ENCODE measurements at regions not wholly inside any gene's neighbourhood (a gene's known extent, or its start where the extent isn't known, plus 50 kb on each side); places are given as distances from the start of the nearest gene placed in this dataset.

DNA sequence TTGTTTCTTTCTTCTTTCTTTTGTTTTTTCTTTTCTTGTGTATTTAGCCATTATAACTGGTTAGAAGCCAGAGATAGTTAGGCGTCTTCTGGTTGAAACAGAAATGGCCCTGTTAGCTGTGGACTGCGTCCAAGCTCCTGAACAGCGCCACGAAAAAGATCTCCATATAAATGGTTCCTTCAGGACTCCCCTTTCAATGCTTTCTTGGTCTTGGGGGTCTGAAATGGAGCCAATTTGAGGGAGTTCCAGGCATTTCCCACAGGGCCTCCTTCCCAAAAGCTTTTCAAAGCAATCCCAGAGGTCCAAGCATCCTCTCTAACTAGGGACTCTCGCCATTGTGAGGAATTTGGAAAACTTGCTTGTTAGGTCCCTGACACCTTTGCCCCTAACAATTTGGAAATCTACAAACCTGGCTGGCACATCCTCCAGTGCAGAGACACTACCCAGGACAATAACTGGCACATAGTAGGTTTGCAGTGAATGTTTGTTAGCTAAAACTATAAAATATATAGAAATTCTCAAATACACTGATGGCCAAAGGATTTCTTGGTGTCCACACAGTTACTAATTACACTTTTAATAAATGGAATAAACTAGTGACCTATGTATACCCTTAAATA is 80.1 kb downstream of the MYCN start:
- DNase-seq (ENCODE audit: low spot score) = peak; percentile 59

DNA sequence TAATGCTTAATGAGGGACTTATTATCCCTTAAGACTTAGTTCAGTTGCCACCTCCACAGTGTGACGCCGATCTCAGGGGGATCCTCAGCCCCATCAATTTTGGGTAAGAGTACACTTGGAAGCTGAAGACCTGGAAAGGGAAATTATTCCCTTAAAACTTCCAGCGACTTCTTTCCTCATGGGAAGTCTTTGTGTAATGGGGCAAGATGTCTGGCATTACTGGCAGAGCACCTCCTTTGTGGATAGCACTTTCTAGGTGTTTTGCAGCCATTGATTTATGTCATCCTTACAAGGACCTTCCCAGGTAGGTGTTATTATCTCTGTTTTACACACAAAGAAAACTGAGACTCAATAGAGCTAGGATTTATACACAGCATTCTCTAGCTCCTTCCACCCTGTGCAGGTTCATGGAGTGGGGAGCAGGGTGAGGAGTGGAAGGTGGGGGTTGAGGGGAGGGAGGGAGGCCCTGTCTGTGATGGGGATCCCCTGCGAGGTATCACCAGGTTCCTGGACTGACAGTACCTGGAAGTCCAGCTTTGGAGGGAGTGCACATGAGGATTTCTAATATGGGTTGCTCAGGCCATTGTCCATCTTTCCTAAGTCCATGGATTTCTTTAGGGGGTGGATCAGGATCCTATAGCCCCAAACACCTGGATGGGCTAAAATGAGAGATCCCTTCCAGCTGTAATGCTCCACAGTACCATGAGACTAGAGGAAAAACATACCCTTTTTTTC is 79.4 kb downstream of the MYCN start:
- DNase-seq (ENCODE audit: low spot score) = no peak

DNA sequence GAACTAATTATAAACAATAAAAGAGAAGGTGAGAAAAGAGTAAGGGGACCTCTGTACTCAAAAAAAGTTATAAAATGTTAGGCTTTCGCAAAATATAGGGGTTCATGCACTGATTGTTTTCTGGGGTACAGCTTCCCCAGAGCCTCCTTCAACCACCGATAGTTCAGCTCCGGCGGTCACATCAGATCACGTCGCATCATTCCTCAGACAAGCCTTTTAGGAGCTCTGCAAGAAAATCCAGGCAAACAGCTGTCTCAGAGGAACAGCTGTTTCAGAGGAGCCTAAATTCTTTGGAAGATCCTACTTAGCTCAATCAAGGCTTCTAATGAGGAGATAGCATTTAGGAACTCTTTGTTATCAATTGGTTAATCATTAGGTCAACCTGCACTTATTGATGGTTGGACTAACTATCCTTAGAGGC is 78.7 kb downstream of the MYCN start:
- DNase-seq (ENCODE audit: low spot score) = no peak

DNA sequence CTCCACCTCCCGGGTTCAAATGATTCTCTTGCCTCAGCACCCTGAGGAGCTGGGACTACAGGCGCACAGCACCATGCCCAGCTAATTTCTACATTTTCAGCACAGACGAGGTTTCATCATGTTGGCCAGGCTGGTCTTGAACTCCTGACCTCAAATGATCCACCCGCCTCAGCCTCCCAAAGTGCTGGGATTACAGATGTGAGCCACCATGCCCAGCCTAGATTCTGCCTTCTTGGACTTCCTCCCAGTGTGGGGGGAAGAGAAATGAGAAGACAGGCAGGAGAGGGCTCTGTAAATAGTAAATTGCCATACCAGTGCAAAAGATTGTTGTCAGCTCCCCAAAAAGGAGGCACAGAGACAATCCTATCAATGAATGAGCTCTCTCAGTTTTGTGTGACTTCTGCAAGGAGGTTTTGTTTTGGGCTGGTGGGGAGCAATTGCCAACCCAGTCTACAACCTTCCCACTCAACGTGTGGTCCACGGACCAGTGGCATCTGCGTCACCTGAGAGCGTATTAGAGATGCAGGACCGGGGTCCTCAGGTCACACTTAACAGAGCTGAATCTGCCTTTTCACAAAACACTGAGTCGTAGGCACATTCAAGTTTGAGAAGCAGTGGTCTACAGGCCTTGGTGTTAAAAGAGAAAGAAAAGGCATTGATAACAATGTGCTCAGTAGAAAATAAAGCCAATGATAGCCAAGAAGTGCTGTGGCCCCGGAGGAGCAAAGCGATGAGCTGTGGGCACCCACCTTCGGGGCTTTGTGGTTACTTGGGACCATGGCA is 78.1 kb downstream of the MYCN start:
- DNase-seq (ENCODE audit: low spot score) = no peak

DNA sequence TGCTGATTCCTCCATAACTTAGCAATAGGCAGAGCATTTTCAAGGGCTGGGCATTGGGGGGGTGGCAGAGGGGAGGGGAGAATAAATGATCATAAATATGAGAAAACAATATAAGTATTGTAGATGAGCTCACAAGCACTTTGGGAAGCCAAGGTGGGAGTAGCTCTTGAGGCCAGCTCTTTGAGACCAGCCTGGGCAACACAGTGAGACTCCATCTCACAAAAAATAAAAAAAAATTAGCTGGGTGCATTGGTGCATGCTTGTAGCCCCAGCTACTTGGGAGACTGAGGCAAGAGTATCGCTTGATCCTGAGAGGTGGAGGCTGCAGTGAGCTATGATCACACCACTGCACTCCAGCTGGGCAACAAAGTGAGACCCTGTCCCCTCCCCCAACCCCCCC is 75.9 kb downstream of the MYCN start:
- DNase-seq (ENCODE audit: low spot score) = no peak

DNA sequence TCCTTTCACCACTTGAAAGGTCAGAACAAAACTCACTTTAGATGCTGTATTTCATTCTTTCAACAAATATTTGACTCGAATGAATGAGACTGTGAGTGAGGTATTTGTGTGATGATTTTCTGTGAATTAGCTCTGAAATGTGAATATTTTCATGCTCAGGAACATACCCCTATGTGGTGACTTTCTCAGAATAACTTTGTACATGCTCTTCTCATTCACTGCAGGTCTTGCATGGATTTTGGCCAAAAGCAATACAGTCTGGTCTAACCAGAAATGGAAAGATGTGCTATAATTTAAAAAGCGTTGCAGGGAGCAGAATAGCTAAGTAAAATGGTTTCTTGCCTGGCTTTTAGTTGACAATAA is 75.5 kb downstream of the MYCN start:
- DNase-seq (ENCODE audit: low spot score) = no peak

DNA sequence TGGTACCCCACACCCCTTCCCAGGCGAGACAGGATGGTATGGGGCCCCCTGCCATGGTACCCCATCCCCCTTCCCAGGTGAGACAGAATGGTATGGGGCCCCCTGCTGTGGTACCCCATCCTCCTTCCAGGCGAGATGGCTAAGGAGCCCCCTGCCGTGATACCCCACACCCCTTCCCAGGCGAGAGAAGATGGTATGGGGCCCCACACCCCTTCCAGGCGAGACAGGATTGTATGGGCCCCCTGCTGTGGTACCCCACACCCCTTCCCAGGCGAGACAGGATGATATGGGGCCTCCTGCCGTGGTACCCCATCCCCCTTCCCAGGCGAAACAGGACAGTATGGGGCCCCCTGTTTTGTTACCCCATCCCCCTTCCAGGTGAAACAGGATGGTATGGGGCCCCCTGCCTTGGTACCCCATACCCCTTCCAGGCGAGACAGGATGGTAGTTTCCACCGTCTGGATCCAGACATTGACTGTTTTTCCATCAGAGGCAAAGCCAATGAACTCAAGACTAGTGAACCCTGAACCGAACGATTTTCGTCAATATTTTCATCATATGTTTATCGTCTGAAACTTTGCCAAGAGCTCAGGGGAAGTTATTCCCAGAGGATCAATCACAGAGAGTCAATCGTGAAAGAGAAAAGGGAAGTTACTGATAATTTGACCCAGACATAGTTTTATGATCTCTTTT is 75.0 kb downstream of the MYCN start:
- no peak for DNase-seq (ENCODE audit: low spot score)

DNA sequence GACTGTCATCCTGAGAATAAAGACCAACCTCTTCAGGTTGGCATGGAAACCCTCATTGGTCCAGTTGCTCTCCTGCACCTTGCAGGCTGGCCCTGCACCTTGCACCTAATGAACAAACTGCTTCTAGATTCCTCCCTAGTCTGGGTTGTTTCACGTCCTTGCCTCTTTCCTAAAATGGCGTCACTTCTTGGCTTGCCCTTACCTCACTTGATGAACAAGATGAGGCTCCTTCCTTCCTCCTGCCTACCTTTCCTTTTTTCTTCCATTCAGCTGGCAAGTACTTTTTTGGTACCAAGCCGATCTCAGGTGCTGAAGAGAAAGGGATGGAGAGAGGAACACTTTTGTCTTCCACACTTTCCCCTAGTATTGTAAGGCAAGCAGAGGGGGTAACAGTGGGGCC is 74.5 kb downstream of the MYCN start:
- DNase-seq (ENCODE audit: low spot score) = no peak

DNA sequence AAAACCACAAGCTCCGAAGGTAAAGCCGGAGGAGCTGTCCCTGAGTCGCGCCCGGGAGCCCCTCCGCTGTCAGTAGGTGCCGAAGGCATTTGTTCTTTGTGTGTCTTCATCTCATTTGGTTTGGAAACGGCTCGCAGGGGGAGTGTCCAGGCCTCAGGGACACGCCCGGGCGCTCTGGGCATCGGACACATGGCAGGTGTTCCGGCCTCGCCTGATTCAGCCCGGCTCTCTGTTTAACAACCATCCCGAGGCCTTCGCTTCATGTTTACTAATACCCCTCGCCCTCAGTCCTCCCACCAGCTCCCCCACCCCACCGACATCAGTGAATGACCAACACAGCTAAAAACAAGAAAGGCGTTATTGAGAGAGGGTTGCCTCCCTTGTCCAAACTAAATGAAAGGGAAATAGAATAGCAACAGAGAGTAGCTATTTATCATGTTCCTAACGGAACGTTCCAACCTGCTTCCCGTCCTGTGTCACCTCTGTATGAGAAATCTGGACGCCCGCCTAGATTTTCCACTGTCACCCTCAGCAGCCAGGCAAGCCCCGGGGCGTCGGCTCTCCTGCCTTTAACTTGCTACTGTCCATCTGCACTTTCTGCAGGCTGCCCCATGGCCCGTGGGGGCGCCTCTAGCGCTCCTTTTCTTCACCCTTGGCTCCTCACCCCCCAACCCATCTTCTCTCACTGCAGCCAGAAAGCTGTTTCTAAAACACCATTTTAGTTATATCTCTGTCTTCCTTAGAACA is 73.9 kb downstream of the MYCN start:
- peak; percentile 60 for DNase-seq (ENCODE audit: low spot score)

DNA sequence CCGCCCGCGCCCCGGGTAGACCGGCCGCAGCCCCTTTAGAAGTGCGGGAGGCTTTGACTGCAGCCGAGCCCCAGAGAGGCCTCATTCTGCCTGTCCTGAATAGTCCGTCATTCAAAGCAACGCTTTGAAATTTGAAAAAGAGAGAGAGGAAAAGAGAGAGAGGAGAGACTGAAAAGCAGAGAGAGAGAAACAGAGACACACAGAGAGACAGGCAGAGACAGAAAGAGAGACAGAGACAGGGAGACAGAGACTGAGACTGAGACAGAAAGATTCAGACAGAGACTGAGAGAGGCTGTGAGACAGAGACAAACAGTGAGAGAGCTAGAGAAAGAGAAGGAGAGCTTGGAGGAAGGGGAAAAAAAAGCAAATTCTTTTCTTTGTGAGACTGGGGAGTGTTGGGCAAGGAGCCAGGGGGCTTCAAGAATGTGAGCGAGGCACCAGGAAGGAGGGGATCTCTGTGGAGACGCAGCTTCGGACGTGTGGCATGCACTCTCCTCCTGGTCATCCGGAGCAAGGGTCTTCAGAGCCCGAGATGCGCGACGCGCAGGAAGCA is 73.1 kb downstream of the MYCN start:
- DNase-seq (ENCODE audit: low spot score) = no peak

DNA sequence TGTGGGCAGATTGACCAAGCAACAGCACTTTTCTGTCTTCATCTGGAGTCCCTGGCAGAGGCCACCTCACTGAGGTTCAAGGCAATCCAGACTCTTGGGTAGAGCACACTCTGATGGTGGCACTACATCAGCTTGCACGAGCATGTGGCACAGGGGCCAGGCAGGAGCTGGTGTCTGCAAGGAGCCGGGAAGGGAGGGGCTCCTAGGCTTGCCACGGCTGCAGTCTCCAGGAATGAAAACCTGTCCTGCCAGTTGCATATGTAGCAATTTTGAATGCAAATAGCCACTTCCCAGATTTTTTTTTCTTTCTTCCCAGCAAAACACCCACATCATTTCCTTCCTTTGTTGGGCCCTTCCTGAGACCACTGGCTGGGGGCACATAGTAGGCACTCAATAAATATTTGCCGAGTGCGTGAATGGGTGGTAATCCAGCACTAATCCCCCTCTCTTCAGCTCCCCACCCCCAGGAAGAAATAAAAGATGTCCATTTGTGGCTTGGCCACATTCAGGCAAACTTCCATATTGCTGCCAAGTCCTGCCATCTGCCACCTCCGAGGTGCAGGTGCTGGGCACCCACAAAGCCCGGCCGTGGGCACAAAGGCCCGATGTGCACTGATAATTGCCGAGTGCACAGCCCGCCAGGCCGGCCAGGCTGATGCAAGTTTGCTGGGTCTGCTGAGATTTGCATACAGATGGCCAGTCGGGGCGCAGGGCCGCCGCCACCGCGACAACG is 72.4 kb downstream of the MYCN start:
- DNase-seq (ENCODE audit: low spot score) = no peak

DNA sequence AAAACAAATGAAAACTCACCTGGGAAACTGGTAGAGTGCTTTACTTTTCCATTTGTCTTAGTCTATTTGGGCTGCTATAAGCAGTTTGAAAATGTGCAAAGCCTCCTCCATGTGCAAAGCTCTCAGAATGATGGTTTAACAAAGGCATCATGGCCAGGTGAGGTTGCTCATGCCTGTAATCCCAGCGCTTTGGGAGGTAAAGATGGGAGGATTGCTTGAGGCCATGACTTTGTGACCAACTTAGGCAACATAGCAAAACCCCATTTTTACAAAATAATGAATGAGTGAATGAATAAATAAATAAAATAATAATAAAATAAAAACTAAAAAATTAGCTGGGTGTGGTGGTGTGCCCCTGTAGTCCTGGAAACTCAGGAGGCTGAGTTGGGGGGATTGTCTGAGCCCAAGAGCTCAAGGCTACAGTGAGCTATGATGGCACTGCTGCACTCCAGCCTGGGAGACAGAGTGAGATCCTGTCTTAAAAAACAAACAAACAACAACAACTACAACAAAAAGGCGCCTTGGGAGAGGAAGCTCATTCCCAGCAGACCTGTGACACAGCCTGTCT is 71.8 kb downstream of the MYCN start:
- DNase-seq (ENCODE audit: low spot score) = no peak

DNA sequence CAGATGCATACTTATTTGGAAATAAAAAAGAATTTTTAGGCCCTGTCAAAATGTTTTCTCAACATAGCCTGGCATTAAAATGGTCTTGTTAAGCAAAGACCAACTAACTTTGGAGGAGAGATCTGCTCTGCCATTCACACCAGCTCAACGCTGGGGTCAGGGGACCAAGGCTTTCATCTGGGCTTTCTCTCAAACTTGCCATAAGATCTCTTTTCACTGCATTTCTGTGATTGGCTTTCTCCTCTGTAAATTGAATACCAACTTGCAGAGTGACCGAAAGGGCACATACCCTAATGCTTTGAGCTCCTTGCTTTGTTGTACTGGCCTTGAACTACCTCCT is 71.2 kb downstream of the MYCN start:
- DNase-seq (ENCODE audit: low spot score) = no peak

DNA sequence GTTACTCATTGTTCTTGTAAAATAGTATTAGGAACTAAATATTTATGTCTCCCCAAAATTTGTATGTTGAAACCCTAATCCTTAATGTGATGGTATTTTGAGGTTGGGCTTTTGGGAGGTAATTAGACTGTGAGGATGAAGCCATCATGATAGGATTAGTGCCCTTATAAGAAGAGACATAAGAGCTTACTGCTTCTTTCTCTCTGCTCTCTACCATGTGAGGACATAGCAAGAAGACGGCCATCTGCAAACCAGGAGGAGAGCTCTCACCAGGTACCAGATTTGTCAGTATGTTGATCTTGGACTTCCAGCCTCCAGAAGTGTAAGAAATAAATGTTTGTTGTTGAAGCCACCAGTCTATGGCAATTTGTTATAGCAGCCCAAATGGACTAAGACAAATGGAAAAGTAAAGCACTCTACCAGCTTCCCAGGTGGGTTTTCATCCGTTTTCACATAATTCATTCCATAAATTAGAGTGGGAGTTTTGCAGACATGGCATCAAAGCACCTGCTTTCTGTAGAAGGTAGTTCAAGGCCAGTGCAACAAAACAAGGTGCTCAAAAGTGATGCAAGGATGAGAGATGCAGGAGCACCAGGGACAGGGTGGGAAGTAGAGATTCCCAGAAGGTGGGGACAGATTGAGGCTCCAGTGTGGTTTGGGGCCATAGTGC is 70.7 kb downstream of the MYCN start:
- DNase-seq (ENCODE audit: low spot score) = no peak

DNA sequence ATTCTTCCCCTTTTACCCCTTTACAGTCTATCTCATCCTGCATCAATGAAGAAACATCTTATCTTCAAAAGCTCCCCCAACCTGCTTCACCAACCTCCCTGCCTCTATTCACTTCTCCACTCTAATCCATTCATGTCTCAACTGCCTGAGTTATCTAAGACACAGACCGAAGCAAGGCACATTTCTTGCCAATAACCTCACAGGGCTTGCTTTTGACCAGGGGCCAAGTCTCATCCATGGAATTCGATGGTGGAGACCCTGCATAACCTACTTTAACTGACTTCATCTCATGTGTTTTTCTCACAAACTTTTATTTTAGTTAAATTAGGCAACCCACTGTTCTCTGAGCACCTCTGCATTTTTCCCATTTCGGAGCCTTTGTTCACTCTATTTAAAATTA is 69.7 kb downstream of the MYCN start:
- DNase-seq (ENCODE audit: low spot score) = no peak

DNA sequence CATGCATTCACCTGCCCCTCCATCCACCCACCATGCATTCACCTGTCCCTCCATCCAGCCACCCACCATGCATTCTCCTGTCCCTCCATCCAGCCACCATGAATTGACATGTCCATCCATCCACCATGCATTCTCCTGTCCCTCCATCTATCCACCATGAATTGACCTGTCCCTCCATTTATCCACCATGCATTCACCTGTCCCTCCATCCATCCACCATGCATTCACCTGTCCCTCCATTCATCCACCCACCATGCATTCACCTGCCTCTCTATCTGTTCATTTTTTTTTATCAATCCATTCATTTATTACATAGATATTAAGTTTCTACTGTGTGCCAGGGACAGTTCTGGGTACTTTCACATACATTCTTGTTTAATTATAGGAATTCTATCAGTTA is 69.2 kb downstream of the MYCN start:
- no peak for DNase-seq (ENCODE audit: low spot score)

DNA sequence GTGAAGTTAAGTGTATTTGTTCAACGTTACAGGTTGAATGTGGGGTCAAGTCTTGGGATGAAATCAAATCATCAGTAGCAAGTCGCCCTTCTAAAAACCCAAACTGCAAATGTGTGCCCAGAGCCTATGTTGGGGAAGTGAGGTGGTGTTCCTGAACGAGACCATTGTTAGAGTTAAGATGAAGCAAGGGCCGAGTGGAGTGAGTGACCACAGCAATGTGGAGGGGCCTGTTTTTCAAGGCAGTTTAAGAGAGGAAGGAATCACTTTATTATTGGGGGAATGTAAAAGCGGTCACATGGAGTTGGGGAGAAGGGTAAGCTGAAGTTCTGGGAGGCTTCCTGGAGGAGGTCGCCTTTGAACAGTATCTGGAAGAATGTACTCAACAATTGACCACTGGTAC is 68.5 kb downstream of the MYCN start:
- DNase-seq (ENCODE audit: low spot score) = no peak

DNA sequence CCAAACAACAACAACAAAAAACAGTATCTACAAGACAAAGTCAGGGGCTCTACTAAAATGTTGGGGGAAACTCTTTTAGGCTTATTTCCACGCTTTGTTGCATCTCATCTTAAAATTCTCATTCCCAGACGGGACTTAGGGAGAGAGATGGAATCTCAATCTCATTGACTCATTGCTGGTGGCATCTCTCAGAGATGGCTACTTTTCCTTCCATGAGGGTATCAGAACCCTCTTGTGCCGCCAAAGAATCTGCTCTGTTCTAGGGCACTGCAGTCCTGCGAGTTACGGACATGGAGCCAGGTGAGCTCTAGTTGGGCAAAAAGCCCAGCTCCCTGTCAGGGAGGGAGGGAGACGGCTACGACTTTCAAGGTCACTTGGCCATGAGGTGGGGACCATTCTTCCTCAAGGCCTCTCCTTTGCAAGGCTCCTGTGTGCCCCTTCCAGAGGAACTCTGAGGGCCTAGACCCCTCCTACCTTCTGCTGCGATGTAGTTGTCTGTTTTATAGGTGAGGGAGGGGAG is 68.0 kb downstream of the MYCN start:
- no peak for DNase-seq (ENCODE audit: low spot score)

DNA sequence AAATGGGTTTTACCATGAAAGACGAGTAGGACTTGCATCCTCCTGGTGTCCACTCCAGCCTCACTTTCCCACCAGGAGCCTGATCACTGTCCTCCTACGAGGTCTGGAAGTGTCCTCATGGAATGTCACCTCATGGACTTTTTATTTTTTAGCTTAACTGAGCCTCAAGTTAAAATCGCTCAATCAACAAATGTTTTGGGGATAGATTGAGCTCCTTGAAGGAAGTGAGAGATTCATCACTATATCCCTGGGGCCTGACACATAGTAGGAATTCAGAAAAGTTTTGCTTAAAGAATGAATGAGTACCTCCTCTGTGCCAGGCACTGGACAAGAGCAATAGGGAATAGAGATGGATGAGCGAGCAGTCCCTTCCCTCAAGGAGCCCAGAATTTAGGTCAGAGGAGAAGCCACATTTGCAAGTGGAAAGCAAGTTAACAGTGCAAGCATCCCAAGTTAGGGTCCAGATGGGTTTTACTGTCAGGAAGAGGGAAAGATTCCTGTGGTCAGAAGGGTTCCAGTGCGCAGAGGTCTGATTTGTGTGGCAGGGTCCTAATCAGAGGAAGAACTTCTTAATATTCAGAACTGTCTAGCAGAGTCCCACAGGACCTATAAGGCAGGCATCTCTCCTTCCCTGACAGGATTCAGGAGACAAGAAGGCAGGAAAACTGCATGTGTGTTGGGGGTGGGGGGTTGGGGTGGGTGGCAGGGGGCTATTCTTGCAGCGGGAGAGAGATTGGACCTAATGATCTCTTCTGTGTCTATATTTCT is 67.0 kb downstream of the MYCN start:
- DNase-seq (ENCODE audit: low spot score) = no peak
